Vagina (tissue), 2 donors: ENCODE measurements at regions not wholly inside any gene's neighbourhood (a gene's known extent, or its start where the extent isn't known, plus 50 kb on each side); places are given as distances from the start of the nearest gene placed in this dataset.

ENCODE experiments used
- DNase-seq, 2 donors: peaks; one replicate each; pipeline ENCODE4 v3.0.0-alpha.2; 2017; ENCODE audit errors: extremely low spot score in 2 of 2
- H3K27ac ChIP-seq: fragments of 200-600 bp; sonication (generic); one replicate; pipeline ENCODE4 v1.5.1; 2019
- H3K27me3 ChIP-seq: fragments of 200-600 bp; sonication (generic); one replicate; pipeline ENCODE4 v1.5.1; 2019
- H3K36me3 ChIP-seq, 2 donors: fragments of 200-600 bp; sonication (generic); one replicate each; pipeline ENCODE4 v1.5.1; 2017 to 2019
- H3K4me1 ChIP-seq: fragments of 200-600 bp; sonication (generic); one replicate; pipeline ENCODE4 v1.5.1; 2019
- H3K4me3 ChIP-seq, 2 donors: fragments of 200-600 bp; sonication (generic); 1 replicate in 1 of 2; 2 replicates in 1 of 2; pipeline ENCODE4 v1.5.1; 2016 to 2019
- H3K9me3 ChIP-seq: fragments of 200-600 bp; sonication (generic); one replicate; pipeline ENCODE4 v1.5.1; 2019
- POLR2A ChIP-seq, 2 donors: fragments of 450-650 bp; IDR thresholded peaks; one replicate each; pipeline ENCODE4 v1.6.1; 2017; ENCODE audit warnings: antibody characterized with exemption in 2 of 2, mild to moderate bottlenecking in 2 of 2, moderate library complexity in 2 of 2
- POLR2AphosphoS5 ChIP-seq, 2 donors: sonication (generic); formaldehyde crosslinking; IDR thresholded peaks; one replicate each; pipeline ENCODE4 v1.9.0; 2017; ENCODE audit warnings: antibody characterized with exemption in 2 of 2, mild to moderate bottlenecking in 2 of 2, low read depth in 1 of 2; ENCODE audit not compliant: insufficient read depth in 1 of 2
- intact Hi-C: fragments of 100-400 bp; cut with DNase I; formaldehyde crosslinking; loops from one replicate; pipeline ENCODE4 v1.15.1; 2023
- TF ChIP-seq, protein P1 (sequence below), 3 experiments: fragments of 450-650 bp in 2 of 3; fragments of 200-600 bp in 1 of 3; sonication (generic) in 1 of 3; IDR thresholded peaks; one replicate each; pipeline ENCODE4 v1.5.1; 2017 to 2019; ENCODE audit warnings: antibody characterized with exemption in 3 of 3, mild to moderate bottlenecking in 2 of 3, moderate library complexity in 2 of 3

DNA sequence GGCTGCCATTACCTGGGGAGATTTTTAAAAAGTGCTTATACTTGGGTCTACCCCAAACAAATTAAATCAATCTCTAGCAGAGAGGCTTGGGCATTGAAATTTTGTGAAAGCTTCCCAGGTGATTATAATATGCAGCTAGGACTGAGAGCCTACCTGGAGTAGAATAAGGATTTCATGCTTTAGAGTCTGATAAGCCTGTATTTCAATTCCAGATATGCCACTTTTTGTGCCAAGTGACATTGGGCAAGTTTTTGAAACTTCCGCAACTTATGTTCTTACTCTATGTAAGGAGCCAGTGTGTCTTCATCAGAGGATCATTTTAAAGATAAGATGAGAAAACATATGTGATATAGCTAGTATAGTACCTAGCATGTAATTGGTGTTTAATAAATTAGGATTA, 159.8 kb upstream of the LRIG3 start:
- no peaks in the 10 kb centered on the region for H3K9me3 ChIP-seq
- H3K36me3 ChIP-seq = no peaks in the 10 kb centered on the region
- no peak overlapping the region for H3K4me3 ChIP-seq
- H3K27ac ChIP-seq = no peak overlapping the region
- intact Hi-C loops = no loop called here
- DNase-seq = no peak
- peaks cover 32% of the 10 kb centered on the region for H3K4me1 ChIP-seq
- H3K27me3 ChIP-seq = no peaks in the 10 kb centered on the region
- TF ChIP-seq POLR2AphosphoS5 (IDR thresholded peaks at IDR 0.05; ENCODE audit: insufficient read depth in 1 of 2, low read depth in 1 of 2) (peak in 1 of 2 donors; percentile 63), POLR2A (IDR thresholded peaks at IDR 0.05) (no peak)

DNA sequence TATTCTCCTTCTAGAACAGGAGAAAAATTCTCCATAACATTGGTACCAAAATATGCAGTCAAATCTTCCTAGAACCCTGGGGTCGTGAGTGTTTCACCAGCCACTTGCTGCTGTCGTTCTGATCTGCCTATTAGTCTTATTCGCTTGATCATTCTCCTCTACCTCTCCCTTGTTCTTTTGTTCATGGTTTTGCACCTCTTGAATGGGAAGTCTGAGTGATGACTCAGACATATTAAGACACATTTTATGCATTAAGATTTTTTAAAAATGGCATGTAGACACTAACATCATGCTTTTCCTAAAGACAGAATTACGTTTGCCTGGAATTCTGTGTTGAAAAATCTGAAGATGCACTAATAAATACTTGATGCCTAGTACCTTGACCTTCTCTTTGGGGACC, 159.2 kb upstream of the LRIG3 start:
- intact Hi-C loops = no loop called here
- H3K27ac ChIP-seq = no peak overlapping the region
- no peak overlapping the region for H3K4me3 ChIP-seq

DNA sequence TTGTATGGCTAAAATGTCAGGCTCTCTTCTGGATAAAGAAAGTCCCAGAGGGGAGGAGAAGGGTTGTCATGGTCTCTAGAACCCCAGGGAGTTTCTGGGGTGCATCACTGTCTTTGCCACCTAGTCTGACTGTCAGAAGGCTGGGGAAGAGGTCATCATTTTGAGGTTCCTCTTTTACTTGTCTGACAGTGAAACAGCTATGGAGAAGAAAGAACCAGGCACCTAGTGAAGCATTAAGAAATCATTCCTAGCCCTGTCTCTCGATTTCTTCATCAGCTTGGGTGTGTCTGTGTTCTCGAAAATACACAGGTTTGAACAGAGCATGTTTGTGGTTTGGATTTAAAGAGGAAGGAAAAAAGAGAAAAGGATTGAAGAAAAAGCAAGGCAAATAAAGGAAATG, 158.7 kb upstream of the LRIG3 start:
- H3K27ac ChIP-seq = no peak overlapping the region
- no peak for TF ChIP-seq POLR2A (IDR thresholded peaks at IDR 0.05)
- peak in 1 of 2 donors; percentile 55 for TF ChIP-seq POLR2AphosphoS5 (IDR thresholded peaks at IDR 0.05; ENCODE audit: insufficient read depth in 1 of 2, low read depth in 1 of 2)
- no peaks in the 10 kb centered on the region for H3K27me3 ChIP-seq
- DNase-seq = no peak
- H3K4me1 ChIP-seq = peaks cover 23% of the 10 kb centered on the region
- intact Hi-C loops = no loop called here
- no peaks in the 10 kb centered on the region for H3K36me3 ChIP-seq
- no peak overlapping the region for H3K4me3 ChIP-seq
- H3K9me3 ChIP-seq = no peaks in the 10 kb centered on the region

More for the DNA sequence above, 159.2 kb upstream of the LRIG3 start:
- Histone ChIP-seq H3K36me3 (no peaks in the 10 kb centered on the region), H3K4me1 (peaks cover 28% of the 10 kb centered on the region), H3K27me3 (no peaks in the 10 kb centered on the region), H3K9me3 (no peaks in the 10 kb centered on the region)
- no peak for DNase-seq
- no peak for TF ChIP-seq POLR2AphosphoS5 (IDR thresholded peaks at IDR 0.05; ENCODE audit: insufficient read depth in 1 of 2, low read depth in 1 of 2)
- TF ChIP-seq, protein P1, sequence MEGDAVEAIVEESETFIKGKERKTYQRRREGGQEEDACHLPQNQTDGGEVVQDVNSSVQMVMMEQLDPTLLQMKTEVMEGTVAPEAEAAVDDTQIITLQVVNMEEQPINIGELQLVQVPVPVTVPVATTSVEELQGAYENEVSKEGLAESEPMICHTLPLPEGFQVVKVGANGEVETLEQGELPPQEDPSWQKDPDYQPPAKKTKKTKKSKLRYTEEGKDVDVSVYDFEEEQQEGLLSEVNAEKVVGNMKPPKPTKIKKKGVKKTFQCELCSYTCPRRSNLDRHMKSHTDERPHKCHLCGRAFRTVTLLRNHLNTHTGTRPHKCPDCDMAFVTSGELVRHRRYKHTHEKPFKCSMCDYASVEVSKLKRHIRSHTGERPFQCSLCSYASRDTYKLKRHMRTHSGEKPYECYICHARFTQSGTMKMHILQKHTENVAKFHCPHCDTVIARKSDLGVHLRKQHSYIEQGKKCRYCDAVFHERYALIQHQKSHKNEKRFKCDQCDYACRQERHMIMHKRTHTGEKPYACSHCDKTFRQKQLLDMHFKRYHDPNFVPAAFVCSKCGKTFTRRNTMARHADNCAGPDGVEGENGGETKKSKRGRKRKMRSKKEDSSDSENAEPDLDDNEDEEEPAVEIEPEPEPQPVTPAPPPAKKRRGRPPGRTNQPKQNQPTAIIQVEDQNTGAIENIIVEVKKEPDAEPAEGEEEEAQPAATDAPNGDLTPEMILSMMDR (IDR thresholded peaks at IDR 0.05) = no peak
- TF ChIP-seq POLR2A (IDR thresholded peaks at IDR 0.05) = no peak

DNA sequence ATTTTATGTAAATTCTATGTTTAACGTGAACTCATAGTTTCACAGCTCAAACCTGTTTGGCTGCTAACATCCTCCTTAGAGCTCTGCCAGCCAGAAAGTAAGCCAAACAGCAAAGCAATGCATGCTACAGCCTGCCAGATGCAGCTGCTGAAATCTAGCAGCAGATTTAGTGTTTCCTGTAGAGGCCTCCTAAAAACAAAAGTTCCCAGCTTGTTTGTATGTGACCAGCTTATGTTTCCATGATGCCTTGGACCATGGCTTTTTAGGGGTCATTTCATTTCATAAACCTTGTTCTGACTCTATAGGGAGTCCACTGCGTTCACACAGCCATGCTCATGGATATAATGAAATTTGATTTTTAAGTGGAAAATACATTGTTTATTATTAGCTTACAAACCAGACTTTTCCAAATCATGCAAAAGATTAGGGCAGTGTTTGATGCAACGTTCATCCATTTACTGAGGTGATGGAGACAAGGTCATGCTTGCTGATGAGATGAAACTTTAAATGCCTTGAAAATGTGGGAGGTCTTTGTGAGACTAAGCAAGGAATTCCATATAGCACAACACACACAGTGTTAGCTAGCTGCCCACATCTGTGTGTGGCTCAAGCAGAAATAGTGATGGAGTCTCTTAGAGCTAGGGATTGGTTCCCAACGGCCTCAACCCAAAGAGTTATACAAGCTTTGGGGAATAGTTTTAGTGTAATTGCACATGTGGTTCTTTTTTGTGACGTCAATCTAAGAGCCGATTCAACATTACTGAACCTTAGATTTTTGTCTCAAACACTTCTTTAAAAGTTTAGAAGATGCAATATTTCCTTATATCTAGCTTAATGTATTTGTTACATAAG, 157.5 kb upstream of the LRIG3 start:
- Histone ChIP-seq H3K27me3 (no peaks in the 10 kb centered on the region), H3K4me1 (peaks cover 20% of the 10 kb centered on the region), H3K4me3 (no peak overlapping the region), H3K27ac (peak overlapping the region; percentile 14), H3K9me3 (no peaks in the 10 kb centered on the region), H3K36me3 (no peaks in the 10 kb centered on the region)
- DNase-seq = no peak
- intact Hi-C loops = no loop called here
- no peak for TF ChIP-seq POLR2A (IDR thresholded peaks at IDR 0.05)
- TF ChIP-seq POLR2AphosphoS5 (IDR thresholded peaks at IDR 0.05; ENCODE audit: insufficient read depth in 1 of 2, low read depth in 1 of 2) = peak in 1 of 2 donors; percentile 23

DNA sequence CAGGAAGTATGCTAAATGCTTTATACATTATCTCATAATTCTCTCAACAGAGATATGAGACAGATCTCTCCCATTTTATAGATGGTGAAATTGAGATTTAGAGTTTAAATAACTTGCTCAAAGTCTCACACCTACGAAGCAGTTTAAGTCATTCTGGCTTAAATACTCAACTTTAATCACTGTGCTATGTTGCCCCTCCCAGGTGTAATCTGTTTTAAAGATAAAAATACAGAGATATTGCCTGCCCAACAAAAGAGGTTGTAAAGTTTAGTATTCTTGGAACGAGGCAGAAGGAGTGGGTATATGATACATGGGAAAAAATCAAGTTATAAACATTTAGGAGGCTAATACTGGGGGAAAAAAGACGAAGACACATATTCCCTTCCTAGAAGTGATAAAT, 156.8 kb upstream of the LRIG3 start:
- Histone ChIP-seq H3K27ac (no peak overlapping the region), H3K27me3 (no peaks in the 10 kb centered on the region), H3K9me3 (no peaks in the 10 kb centered on the region), H3K36me3 (no peaks in the 10 kb centered on the region), H3K4me3 (no peak overlapping the region), H3K4me1 (peaks cover 20% of the 10 kb centered on the region)
- intact Hi-C loops = no loop called here
- no peak for DNase-seq
- TF ChIP-seq, protein P1 (IDR thresholded peaks at IDR 0.05) = no peak

DNA sequence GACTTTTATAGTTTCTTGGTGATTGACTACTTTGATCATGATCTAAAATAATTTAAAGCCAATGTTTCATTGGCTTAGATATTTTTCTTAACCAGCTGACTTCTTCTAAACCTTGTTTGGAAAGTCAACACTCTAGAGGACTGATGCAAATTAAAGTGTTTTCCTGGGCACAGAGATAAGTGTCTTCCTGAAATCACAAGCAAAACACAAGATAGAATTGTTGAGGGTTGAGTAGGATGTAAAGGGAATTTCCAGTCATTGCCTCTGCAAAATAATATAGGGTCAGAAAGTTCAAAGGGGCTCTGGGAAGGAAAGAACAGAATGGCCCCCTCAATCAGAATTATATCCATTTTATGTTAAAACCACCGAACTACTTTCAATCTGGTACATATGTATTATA, 156.3 kb upstream of the LRIG3 start:
- TF ChIP-seq POLR2AphosphoS5 (IDR thresholded peaks at IDR 0.05; ENCODE audit: insufficient read depth in 1 of 2, low read depth in 1 of 2) = no peak
- no peak for TF ChIP-seq POLR2A (IDR thresholded peaks at IDR 0.05)
- no peaks in the 10 kb centered on the region for H3K36me3 ChIP-seq
- no peaks in the 10 kb centered on the region for H3K9me3 ChIP-seq
- DNase-seq = no peak
- no peak overlapping the region for H3K4me3 ChIP-seq
- H3K27ac ChIP-seq = no peak overlapping the region
- intact Hi-C loops = no loop called here
- H3K4me1 ChIP-seq = peaks cover 20% of the 10 kb centered on the region
- no peaks in the 10 kb centered on the region for H3K27me3 ChIP-seq

DNA sequence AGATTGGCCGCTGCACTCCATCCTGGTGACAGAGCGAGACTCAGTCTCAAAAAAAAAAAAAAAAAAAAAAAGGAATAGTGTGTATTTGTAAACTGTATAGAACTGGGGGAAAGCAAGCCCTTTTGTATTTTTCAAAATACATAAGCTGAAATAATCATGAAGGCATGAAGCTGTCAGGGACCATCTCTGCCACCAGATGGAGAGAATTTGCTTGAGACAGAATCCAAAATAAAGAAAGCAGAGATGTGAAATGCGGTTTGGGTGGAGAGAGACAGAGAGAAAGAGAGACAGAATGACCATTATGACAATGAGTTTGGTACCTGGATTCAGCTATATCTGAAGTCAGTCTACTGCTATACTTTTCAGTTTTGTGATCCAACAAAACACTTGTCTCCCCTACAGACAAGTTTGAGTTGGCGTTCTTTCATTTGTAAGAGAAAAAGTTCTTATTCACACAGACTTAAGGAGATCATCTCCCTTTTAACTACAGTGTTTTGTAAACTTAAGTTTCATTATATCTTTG, 155.7 kb upstream of the LRIG3 start:
- no peak for DNase-seq
- TF ChIP-seq POLR2A (IDR thresholded peaks at IDR 0.05) = no peak
- no peak for TF ChIP-seq POLR2AphosphoS5 (IDR thresholded peaks at IDR 0.05; ENCODE audit: insufficient read depth in 1 of 2, low read depth in 1 of 2)
- TF ChIP-seq, protein P1 (IDR thresholded peaks at IDR 0.05) = no peak
- Histone ChIP-seq H3K9me3 (no peaks in the 10 kb centered on the region), H3K4me1 (peaks cover 20% of the 10 kb centered on the region), H3K27ac (no peak overlapping the region), H3K27me3 (no peaks in the 10 kb centered on the region), H3K4me3 (no peak overlapping the region), H3K36me3 (no peaks in the 10 kb centered on the region)
- intact Hi-C loops = no loop called here
